ENCODE measurements at regions not wholly inside any gene's neighbourhood (a gene's known extent, or its start where the extent isn't known, plus 50 kb on each side); places are given as distances from the start of the nearest gene placed in this dataset.

DNA sequence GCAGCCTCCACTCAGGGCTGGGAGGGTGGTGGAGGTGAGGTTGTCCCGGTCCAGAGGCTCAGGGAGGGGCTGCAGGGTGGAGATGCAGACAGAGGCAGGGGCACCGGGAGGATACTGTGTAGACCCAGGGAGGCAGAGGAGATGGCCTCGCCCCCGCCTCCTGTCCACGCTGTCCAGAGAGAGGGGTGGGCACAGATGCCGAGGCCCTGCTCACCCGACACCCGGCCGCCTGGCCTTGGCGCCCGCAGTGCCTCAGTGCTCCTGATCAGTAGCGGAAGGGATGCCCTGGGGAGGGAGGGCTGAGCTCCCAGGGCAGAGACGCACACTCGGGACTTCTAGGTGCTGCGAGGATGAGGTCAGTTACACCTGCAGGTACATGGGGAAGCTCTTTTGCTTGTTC is 102.7 kb upstream of the TTC34 start:
- no peak overlapping the region for H3K4me3 ChIP-seq
- no peaks in the 10 kb centered on the region for H3K27me3 ChIP-seq
- no peaks in the 10 kb centered on the region for H3K4me1 ChIP-seq (ENCODE audit: low read depth)
- no peak for DNase-seq (ENCODE audit: low read depth in 1 of 2, low spot score in 1 of 2)
- TF ChIP-seq, protein P1, sequence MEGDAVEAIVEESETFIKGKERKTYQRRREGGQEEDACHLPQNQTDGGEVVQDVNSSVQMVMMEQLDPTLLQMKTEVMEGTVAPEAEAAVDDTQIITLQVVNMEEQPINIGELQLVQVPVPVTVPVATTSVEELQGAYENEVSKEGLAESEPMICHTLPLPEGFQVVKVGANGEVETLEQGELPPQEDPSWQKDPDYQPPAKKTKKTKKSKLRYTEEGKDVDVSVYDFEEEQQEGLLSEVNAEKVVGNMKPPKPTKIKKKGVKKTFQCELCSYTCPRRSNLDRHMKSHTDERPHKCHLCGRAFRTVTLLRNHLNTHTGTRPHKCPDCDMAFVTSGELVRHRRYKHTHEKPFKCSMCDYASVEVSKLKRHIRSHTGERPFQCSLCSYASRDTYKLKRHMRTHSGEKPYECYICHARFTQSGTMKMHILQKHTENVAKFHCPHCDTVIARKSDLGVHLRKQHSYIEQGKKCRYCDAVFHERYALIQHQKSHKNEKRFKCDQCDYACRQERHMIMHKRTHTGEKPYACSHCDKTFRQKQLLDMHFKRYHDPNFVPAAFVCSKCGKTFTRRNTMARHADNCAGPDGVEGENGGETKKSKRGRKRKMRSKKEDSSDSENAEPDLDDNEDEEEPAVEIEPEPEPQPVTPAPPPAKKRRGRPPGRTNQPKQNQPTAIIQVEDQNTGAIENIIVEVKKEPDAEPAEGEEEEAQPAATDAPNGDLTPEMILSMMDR (IDR thresholded peaks at IDR 0.05; ENCODE audit: low read depth, low read length): no peak
- H3K36me3 ChIP-seq: no peaks in the 10 kb centered on the region
- H3K27ac ChIP-seq: no peak overlapping the region
- no peaks in the 10 kb centered on the region for H3K9me3 ChIP-seq (ENCODE audit: low read depth)

DNA sequence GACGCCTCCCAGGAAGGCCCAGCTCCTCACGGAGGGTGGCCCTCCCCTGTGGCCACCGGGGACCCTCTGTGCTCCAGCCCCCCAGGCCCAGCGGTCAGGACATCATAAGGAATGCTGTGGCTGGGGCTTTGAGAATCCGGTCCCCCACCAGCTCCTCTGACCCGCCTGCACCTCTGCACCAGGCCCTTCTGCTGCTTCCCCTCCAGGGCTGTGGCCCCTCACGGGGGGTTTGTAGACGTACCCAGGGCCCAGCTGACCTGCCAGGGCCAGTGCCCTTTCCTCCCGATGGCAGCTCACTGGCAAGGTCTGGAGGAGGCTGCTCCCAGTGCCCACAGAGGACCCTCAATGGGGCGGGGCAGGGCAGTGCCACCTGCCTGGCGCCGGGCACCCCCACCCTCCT is 103.9 kb upstream of the TTC34 start:
- H3K4me3 ChIP-seq: no peak overlapping the region
- DNase-seq (ENCODE audit: low read depth in 1 of 2, low spot score in 1 of 2): no peak
- H3K27ac ChIP-seq: no peak overlapping the region
- TF ChIP-seq, protein P1 (IDR thresholded peaks at IDR 0.05; ENCODE audit: low read depth, low read length): no peak
- H3K27me3 ChIP-seq: no peaks in the 10 kb centered on the region
- no peaks in the 10 kb centered on the region for H3K4me1 ChIP-seq (ENCODE audit: low read depth)
- no peaks in the 10 kb centered on the region for H3K9me3 ChIP-seq (ENCODE audit: low read depth)
- H3K36me3 ChIP-seq: no peaks in the 10 kb centered on the region

DNA sequence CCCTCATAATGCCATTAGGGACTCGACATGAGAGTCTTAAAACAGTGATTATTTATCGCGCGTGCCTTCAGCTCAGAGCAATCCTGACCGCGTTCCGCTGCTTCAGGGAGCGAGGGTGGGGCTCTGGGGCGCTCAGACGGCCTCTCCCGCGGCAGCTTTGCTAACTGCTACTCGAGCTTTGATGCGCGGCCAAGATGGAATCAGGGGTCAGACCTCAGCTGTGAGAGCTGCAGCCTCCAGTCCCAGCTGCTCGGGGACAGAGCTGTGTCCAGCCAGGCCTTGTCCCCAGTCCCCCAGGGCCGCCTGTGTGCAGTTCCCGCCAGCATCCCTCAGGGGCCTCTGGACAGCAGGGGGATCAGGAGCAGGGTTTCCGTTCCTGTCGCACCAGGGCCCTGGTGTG is 104.6 kb upstream of the TTC34 start:
- H3K4me1 ChIP-seq (ENCODE audit: low read depth): no peaks in the 10 kb centered on the region
- H3K4me3 ChIP-seq: no peak overlapping the region
- no peak overlapping the region for H3K27ac ChIP-seq
- no peaks in the 10 kb centered on the region for H3K27me3 ChIP-seq
- H3K36me3 ChIP-seq: no peaks in the 10 kb centered on the region
- TF ChIP-seq, protein P1 (IDR thresholded peaks at IDR 0.05; ENCODE audit: low read depth, low read length): no peak
- DNase-seq (ENCODE audit: low read depth in 1 of 2, low spot score in 1 of 2): no peak
- no peaks in the 10 kb centered on the region for H3K9me3 ChIP-seq (ENCODE audit: low read depth)

DNA sequence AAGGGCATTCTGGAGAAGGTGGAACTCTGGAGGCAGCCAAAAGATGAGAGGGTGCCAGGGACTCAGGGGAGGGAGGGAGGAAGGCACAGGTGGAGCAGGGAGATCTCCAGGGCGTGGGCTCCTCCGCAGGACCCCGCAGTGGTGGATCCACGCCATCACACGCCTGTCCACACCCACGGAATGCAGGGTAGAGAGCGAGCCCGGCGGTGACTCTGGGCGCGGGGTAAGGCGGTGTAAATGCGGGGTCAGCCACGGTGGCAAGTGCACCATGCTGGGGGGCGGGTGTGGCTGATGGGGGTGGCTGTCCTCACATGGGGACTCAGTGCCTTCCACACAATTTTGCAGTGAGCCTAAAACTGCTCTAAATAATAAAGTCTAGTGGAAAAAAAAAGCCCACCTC is 105.1 kb upstream of the TTC34 start:
- no peaks in the 10 kb centered on the region for H3K4me1 ChIP-seq (ENCODE audit: low read depth)
- no peak overlapping the region for H3K27ac ChIP-seq
- H3K27me3 ChIP-seq: no peaks in the 10 kb centered on the region
- H3K9me3 ChIP-seq (ENCODE audit: low read depth): no peaks in the 10 kb centered on the region
- no peaks in the 10 kb centered on the region for H3K36me3 ChIP-seq
- no peak for DNase-seq (ENCODE audit: low read depth in 1 of 2, low spot score in 1 of 2)
- H3K4me3 ChIP-seq: no peak overlapping the region
- TF ChIP-seq, protein P1 (IDR thresholded peaks at IDR 0.05; ENCODE audit: low read depth, low read length): no peak

DNA sequence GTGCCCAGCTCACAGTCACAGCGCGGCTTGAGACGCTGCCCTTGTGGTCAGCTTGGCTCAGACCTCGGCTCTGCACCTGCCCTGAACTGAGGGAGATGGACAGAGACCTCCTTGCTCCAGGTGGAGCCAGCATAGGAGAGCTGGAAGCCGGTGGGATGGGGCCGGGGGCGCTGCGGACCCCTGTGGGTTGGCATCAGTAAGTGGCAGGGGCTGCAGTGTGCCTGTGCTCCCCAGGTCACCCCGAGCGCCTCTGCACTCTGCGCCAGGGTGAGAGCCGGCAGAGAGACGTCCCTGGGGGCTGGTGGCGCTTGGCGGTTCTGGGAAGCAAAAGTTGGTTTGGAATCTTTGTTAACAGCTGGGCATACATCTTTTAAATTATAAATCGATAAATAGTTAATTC is 105.6 kb upstream of the TTC34 start:
- TF ChIP-seq, protein P1 (IDR thresholded peaks at IDR 0.05; ENCODE audit: low read depth, low read length): no peak
- DNase-seq (ENCODE audit: low read depth in 1 of 2, low spot score in 1 of 2): no peak
- Histone ChIP-seq H3K27me3 (no peaks in the 10 kb centered on the region), H3K4me3 (no peak overlapping the region), H3K9me3 (ENCODE audit: low read depth) (no peaks in the 10 kb centered on the region), H3K4me1 (ENCODE audit: low read depth) (no peaks in the 10 kb centered on the region), H3K36me3 (no peaks in the 10 kb centered on the region), H3K27ac (no peak overlapping the region)

DNA sequence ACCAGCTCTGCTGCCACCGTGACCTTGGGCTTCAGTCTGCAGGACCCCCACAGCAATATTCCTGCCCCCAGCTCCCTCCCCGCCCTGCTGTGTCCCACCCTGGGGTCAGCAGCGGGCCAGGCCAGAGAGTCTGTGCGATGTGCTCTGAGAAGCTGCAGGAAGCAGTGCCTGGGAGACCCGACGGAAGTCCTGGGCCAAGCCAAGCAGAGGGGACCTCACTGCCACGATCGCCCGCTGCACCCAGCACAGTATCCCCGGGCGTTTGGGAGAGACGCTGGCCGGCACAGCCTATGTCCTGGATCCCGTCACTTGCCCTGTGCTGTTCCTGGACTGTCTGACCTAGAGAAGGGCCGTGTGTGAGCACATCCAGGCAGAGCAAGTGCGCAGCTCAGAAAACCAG is 106.6 kb upstream of the TTC34 start:
- Histone ChIP-seq H3K9me3 (ENCODE audit: low read depth) (no peaks in the 10 kb centered on the region), H3K4me3 (no peak overlapping the region), H3K27me3 (no peaks in the 10 kb centered on the region), H3K27ac (no peak overlapping the region), H3K36me3 (no peaks in the 10 kb centered on the region), H3K4me1 (ENCODE audit: low read depth) (no peaks in the 10 kb centered on the region)
- no peak for DNase-seq (ENCODE audit: low read depth in 1 of 2, low spot score in 1 of 2)
- TF ChIP-seq, protein P1 (IDR thresholded peaks at IDR 0.05; ENCODE audit: low read depth, low read length): no peak
